HG03135 (cell line): ENCODE measurements at regions not wholly inside any gene's neighbourhood (a gene's known extent, or its start where the extent isn't known, plus 50 kb on each side); places are given as distances from the start of the nearest gene placed in this dataset.
"Not testable (repeated sequence)": the region's sequence is repeated elsewhere in the genome, so short reads cannot be mapped to it uniquely, and the experiment has no call there.

Experiments used
- ATAC-seq: cut with Tn5 transposase; IDR thresholded peaks from one replicate; pipeline ENCODE4 v1.9.1; 2021; ENCODE audit warnings: mild to moderate bottlenecking, moderate library complexity; ENCODE audit not compliant: unreplicated experiment

GRCh38 chr16:63473725-63474124 lies 1437.5 kb upstream of the CDH8 start:
- ATAC-seq = no peak

- no peak for ATAC-seq
Observed at GRCh38 chr16:63467513-63467912, 1431.3 kb upstream of the CDH8 start.

GRCh38 chr16:63462316-63462715 lies 1426.1 kb upstream of the CDH8 start:
- ATAC-seq = no peak

- ATAC-seq = no peak
Observed at GRCh38 chr16:63461248-63461841, 1425.1 kb upstream of the CDH8 start.

GRCh38 chr16:63458846-63459245 lies 1422.6 kb upstream of the CDH8 start:
- no peak for ATAC-seq

- no peak for ATAC-seq
Observed at GRCh38 chr16:63457869-63458268, 1421.6 kb upstream of the CDH8 start.

- no peak for ATAC-seq
Observed at GRCh38 chr16:63453261-63453660, 1417.0 kb upstream of the CDH8 start.

- no peak for ATAC-seq
Observed at GRCh38 chr16:63447121-63447520, 1410.9 kb upstream of the CDH8 start.

- ATAC-seq = no peak
Observed at GRCh38 chr16:63442246-63442645, 1406.0 kb upstream of the CDH8 start.

- no peak for ATAC-seq
Observed at GRCh38 chr16:63426275-63426870, 1390.1 kb upstream of the CDH8 start.

- ATAC-seq = no peak
Observed at GRCh38 chr16:63422715-63423114, 1386.5 kb upstream of the CDH8 start.

GRCh38 chr16:63416712-63417111 lies 1380.5 kb upstream of the CDH8 start:
- no peak for ATAC-seq

- no peak for ATAC-seq
Observed at GRCh38 chr16:63415014-63415413, 1378.8 kb upstream of the CDH8 start.

- ATAC-seq = no peak
Observed at GRCh38 chr16:63410594-63410993, 1374.4 kb upstream of the CDH8 start.

GRCh38 chr16:63403792-63404191 lies 1367.6 kb upstream of the CDH8 start:
- no peak for ATAC-seq

- not testable (repeated sequence) for ATAC-seq
Observed at GRCh38 chr16:63388277-63388676, 1352.0 kb upstream of the CDH8 start.

GRCh38 chr16:63385714-63386432 lies 1349.6 kb upstream of the CDH8 start:
- ATAC-seq = no peak

- no peak for ATAC-seq
Observed at GRCh38 chr16:63373744-63374143, 1337.5 kb upstream of the CDH8 start.

- ATAC-seq = no peak
Observed at GRCh38 chr16:63372815-63373214, 1336.6 kb upstream of the CDH8 start.

GRCh38 chr16:63372283-63372682 lies 1336.0 kb upstream of the CDH8 start:
- ATAC-seq = no peak

GRCh38 chr16:63365649-63366304 lies 1329.5 kb upstream of the CDH8 start:
- no peak for ATAC-seq

GRCh38 chr16:63363738-63364137 lies 1327.5 kb upstream of the CDH8 start:
- ATAC-seq = no peak
